ENCODE measurements at regions not wholly inside any gene's neighbourhood (a gene's known extent, or its start where the extent isn't known, plus 50 kb on each side); places are given as distances from the start of the nearest gene placed in this dataset.
A peak's percentile ranks its signal among the peaks of the same experiment; 100 is the strongest.

DNA sequence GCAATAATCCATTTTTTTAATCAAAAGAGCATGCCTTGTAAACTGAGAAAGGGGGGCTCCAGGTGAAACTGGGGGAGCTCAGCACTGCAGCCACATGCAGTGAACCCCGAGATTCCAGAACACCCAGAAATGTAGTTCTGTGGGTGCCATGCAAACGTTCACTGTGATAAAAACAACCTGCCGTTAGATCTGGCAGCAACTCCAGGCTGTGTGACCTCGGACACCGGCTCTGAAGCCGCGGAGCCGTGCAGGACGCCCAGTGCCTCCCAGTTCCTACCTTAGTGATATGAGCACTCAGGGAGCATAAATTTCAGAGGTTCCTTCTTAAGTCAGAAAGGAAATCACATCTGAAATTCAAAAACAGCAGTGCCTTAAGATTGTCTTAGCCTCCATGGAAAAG, 85.4 kb upstream of the THBS2 start:
- no peak for DNase-seq

- DNase-seq: no peak
Measured at GRCh38 chr6:169337886-169338445, 84.3 kb upstream of the THBS2 start.

- no peak for DNase-seq
Measured at GRCh38 chr6:169335301-169335700, 81.7 kb upstream of the THBS2 start.

DNA sequence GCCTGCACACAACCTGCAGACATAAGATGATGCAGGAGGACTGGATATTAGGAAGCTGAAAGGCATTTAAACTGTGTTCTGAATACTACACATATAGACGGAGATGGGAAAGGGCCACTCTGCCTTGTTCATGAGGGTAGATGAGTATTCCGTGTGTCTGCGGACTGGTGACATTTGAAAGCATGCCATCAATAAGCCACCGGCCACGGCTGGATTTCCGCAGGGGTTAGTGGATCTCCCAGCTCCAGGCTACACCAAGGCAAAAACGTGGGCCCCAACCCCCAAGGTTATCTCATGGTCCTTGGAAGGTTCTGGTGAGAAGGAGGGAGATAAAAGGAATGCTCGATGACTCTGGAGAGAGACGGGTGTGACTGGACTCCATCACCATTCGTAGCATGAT, 78.6 kb upstream of the THBS2 start:
- no peak for DNase-seq

DNA sequence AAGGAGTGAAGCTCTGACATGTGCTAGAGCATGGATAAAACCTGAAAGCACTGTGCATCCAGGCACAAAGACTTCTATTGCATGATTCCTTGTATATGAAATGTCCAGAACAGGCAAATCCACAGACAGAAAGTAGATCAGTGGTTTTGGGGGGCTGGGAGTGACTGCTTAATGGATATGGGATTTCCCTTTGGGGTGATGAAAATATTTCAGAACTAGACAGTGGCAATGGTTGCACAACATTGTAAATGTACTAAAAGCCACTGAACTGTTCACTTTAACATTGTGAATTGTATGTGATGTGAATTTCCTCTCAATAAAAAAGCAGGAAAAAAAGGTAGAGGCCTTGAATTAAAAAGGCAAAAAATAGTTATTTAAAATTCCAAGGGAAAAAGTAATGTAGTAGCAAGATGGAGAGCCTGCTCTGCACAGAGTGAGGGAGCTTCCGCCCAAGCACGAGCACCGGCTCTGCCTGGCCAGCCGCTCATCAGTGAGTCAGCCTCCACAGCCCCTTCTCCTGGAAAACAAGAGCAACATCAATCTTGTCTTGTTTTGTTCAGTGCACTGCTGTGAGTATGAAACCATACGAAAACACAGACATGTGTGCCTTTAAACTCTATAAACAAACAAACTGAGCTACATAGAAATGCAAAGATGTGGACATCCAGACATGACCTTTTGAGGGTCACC, 74.6 kb upstream of the THBS2 start:
- DNase-seq: no peak

DNA sequence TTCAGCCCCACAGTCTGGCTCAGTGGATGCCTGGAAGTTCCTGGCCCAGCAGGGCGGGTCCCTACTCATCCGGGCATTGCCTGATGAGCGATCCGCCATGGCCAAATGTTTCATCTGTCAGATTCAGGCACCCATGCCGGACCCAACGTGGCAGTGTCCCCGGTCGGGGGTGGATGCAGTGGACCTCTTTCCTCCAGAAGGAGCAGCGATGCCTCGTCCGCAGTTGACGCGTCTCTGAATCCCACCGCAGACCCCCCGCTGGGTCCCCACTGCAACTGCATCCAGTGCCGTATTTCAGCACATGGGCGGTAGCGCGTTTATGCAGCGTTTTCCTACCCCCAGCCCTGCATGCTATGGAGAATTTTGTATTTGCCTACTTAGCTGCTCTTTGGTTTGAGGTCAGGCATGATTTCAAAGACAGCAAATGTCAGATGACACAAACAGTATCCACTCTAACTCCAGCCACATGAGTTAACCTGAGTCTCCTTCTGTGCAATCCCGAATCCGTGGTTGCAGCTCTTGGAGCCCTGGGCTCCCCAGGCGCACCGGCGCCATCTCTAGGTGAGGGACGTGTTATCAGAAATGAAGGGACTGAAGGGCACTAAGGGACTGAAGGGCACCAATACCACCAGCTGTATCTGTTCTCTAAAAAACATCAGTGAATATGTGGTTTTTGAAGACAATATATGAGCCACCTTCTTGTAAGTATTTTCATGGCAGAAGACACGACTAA, 72.6 kb upstream of the THBS2 start:
- peak; percentile 2 for DNase-seq

DNA sequence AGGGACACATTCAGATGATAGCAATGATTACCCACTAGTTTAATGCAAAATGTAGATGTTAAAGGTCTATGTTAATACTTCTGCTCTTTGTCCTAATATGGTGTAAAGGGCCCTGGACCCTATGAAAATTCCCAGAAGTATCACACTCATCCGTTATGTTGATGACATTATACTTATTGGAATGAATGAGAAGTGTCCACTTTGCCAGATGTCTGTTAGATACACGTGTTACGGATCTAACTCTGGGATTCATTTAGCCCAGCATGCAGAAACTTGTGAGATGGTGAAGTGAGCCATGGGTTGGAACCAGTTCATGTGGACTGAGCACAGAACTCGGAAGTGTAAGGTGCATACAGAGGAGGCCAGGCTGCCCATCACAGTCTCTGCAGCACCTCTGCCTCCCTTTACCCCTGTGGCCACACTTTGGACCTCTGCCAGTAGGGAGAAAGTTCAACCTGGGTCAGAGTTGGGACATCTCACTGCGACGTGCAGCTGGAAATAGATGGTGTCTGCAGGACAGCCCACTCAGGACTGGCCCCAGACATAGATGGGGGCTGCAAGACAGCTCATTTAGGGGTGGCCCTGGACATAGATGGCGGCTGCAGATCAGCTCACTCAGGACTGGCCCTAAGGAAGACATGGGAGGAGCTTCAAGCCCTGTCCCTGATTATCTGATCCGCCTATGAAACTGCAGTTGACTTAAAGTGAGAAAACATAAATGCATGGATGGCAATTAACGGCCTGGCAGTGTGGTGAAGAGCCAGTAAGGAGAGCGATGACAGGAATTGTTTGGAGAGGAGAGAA, 71.2 kb upstream of the THBS2 start:
- no peak for DNase-seq

DNA sequence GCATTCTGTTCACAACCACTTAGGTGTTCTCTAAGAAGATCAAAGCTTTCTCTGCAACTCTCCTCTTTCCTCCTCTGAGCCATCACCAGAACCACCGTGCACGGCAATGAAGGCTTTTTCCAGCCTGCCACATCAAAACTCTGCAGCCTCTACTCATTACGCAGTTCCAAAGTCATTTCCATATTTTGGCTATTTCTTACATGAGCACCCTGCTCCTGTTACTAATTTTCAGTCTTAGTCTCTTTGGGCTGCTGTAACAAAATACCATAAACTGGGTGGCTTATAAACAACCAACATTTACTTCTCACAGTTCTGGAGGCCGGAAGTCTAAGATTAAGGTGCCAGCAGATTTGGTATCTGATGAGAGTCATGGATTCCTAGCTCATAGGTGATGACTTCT, 70.4 kb upstream of the THBS2 start:
- DNase-seq: no peak

- no peak for DNase-seq
Measured at GRCh38 chr6:169323221-169323620, 69.6 kb upstream of the THBS2 start.

DNA sequence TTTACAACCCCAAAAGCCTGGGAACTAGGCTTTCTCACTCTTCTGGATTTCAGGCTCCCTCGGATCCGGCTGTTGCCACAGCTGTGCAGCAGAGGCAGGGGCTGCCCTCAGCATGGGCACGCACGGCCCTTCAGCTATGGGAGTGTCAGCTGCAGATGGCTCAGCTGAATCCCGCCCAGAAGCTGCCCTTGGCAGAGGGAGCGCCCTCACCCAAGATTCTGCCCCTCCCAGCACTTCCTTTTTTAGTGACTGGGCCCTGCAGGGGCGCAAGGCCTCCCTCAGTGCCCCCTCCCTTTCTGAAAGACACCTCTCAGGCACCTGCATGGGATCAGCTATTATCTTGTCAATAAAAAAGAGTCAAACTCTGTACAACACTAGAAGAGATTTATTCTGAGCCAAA, 67.9 kb upstream of the THBS2 start:
- DNase-seq: no peak

DNA sequence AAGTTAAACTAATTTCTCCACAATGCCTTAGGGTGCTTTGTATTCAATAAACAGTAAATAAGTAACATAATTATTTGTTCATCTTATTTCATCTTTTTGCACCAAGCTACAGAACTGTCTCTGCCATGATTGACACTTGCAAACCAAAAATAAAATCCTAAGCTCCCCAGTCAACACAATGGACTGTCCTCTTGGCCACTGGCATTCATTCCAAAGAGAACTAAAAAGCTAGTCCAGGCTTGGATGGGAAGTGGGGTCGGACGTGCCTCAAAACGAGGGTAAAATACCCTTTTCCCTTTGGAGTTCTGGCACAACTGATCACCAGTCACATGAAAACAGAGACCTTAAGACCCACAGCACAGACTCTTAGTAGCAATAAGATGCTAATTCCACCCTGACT, 66.4 kb upstream of the THBS2 start:
- no peak for DNase-seq

DNA sequence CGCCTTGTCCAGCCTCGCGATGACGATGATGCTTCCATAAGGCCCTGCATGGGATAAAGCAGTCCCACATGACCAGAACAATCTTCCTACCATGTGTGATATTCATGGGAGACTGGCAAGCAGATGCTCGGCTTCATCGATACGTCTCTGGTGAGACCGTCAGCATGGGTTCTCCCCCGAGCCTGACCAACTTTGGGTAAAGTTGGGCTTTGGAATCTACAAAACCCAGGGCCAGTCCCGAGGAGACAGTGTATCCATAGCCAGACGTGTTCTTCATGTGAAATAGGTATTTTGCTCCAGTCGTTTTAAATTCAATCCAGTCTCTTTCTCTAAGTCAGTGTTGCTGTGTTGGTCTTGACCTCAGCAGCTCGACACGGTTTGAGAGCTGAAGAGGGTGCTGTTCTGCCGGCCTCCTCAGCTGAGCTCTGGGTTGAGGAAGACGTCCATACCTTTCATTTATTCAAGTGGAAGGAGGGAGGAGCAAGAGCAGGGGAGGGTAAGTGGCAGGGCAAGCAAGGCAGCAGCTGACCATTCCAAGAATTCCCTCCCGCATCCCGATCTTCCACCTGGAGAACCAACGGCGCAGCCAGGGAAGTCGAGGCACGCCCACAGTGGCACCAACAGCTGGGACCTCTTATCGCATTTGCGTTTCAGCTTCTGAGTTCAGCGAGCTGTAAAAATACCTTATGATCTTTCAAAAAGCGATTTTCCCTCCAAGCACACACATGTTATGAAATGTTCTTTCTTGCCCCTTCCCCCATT, 64.0 kb upstream of the THBS2 start:
- no peak for DNase-seq

- DNase-seq: no peak
Measured at GRCh38 chr6:169316651-169317050, 63.0 kb upstream of the THBS2 start.

- no peak for DNase-seq
Measured at GRCh38 chr6:169315830-169316614, 62.4 kb upstream of the THBS2 start.

DNA sequence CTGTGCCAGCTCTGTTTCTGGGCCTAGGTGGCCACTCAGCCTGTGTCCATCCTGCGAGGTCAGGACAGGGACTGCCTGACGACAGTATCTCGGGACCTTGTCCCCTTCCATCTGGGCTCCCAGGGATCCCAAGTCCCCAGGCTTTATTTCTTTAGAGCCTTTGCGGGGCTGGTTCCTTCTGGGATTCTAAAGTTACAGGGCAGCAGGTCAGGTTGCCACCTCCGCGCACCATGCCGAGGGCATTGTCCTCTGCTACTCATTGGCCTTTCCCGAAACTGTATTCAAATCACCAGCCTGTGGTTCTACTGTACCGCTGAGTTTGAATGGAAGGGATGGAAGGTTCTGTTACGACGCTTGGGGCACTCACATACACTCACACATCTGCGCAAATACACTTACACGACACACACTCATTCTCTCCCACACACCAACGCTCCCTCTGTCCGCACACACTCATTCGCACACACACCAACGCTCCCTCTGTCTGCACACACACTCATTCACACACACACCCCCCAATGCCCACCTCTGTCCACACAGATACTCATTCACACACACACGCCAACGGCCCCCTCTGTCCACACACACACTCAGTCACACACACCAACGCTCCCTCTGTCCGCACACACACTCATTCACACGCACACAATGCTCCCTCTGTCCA, 59.8 kb upstream of the THBS2 start:
- no peak for DNase-seq

DNA sequence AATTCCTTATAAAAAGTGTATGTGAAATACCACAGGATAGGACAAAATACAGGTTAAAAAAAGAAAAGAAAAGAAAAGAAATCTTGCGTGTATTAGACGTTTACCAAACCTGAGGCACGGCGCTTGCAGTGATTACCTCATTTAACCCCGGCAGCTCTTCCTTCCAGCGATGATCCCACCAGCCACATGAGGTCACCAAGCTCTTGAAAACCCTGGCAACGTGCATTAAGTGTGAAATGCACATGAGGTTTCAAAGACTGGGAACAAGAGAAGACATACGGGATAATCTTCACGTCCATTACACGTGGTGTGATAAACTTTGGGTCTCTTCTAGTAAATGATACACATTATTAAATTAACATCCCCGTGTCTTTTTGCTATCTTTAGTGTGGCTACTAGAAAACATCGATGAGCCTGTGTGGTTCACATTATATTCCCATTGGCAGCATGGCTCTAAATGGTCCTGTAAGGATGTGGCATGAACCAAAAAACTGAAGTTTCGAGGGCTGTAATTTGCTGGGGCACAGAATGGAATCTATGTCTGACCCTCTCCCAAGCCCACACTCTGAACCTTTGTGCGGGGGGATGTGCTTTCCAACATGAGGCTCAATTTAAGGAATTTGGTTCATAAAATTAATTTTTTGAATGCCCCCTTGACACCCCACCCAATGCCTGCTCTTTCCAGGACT, 59.2 kb upstream of the THBS2 start:
- DNase-seq: no peak

DNA sequence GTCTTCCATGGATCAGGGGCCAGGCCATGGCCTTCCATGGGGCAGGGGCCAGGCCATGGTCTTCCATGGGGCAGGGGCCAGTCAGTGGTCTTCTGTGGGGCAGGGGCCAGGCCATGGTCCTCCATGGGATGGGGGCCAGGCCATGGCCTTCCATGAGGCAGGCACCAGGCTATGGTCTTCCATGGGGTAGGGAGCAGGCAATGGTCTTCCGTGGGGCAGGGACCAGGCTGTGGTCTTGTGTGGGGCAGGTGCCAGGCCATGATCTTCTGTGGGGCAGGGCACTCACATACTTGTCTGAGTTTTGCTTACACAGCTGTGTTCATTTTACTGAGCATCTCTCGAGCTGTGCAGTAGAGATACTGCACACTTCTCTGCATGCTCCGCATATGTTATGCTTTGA, 57.3 kb upstream of the THBS2 start:
- no peak for DNase-seq
